Hepatocyte (in vitro differentiated cells): ENCODE measurements at regions not wholly inside any gene's neighbourhood (a gene's known extent, or its start where the extent isn't known, plus 50 kb on each side); places are given as distances from the start of the nearest gene placed in this dataset.
A peak's percentile ranks its signal among the peaks of the same experiment; 100 is the strongest.
"Not testable (repeated sequence)": the region's sequence is repeated elsewhere in the genome, so short reads cannot be mapped to it uniquely, and the experiment has no call there.

Experiments
- DNase-seq: peaks from one replicate; pipeline ENCODE4 v3.0.0-alpha.2; 2016; ENCODE audit warnings: low spot score
- H2AFZ ChIP-seq: fragments of 200-600 bp; sonication (generic); 2 replicates; pipeline ENCODE4 v1.6.0; 2016; ENCODE audit warnings: antibody characterized with exemption, mild to moderate bottlenecking
- H3K27ac ChIP-seq: fragments of 200-600 bp; sonication (generic); 2 replicates; pipeline ENCODE4 v1.5.1; 2016; ENCODE audit warnings: mild to moderate bottlenecking
- H3K27me3 ChIP-seq: fragments of 200-600 bp; sonication (generic); 2 replicates; pipeline ENCODE4 v1.6.1; 2016
- H3K36me3 ChIP-seq: fragments of 200-600 bp; sonication (generic); replicated peaks from 2 replicates; pipeline ENCODE4 v1.5.1; 2016; ENCODE audit warnings: low read depth; ENCODE audit not compliant: insufficient read depth
- H3K4me1 ChIP-seq: fragments of 200-600 bp; sonication (generic); 2 replicates; pipeline ENCODE4 v1.5.1; 2016; ENCODE audit warnings: mild to moderate bottlenecking, moderate library complexity; ENCODE audit not compliant: insufficient read depth
- H3K4me2 ChIP-seq: fragments of 200-600 bp; sonication (generic); 2 replicates; pipeline ENCODE4 v1.6.0; 2016
- H3K4me3 ChIP-seq: fragments of 200-600 bp; sonication (generic); 2 replicates; pipeline ENCODE4 v1.5.1; 2016; ENCODE audit warnings: mild to moderate bottlenecking
- H3K79me2 ChIP-seq: fragments of 200-600 bp; sonication (generic); 2 replicates; pipeline ENCODE4 v1.6.0; 2017; ENCODE audit warnings: mild to moderate bottlenecking
- H3K9me2 ChIP-seq: fragments of 200-600 bp; sonication (generic); replicated peaks from 2 replicates; pipeline ENCODE4 v1.6.0; 2017; ENCODE audit warnings: mild to moderate bottlenecking; ENCODE audit not compliant: insufficient read depth
- H3K9me3 ChIP-seq: fragments of 200-600 bp; sonication (generic); 2 replicates; pipeline ENCODE4 v1.5.1; 2016; ENCODE audit warnings: low read depth, mild to moderate bottlenecking
- H4K20me1 ChIP-seq: fragments of 200-600 bp; sonication (generic); 2 replicates; pipeline ENCODE4 v1.6.0; 2016; ENCODE audit warnings: mild to moderate bottlenecking; ENCODE audit not compliant: insufficient read depth, poor library complexity, severe bottlenecking
- EZH2 ChIP-seq: fragments of 200-600 bp; sonication (generic); IDR thresholded peaks from 2 replicates; pipeline ENCODE4 v1.6.1; 2016; ENCODE audit warnings: antibody characterized with exemption, mild to moderate bottlenecking, borderline replicate concordance
- EZH2phosphoT487 ChIP-seq: fragments of 200-600 bp; sonication (generic); IDR thresholded peaks from one replicate; pipeline ENCODE4 v1.6.1; 2018; ENCODE audit warnings: antibody characterized with exemption, mild to moderate bottlenecking, low read depth, moderate library complexity; ENCODE audit not compliant: unreplicated experiment, severe bottlenecking
- WGBS: methylation state at CpG from one replicate; pipeline ENCODE4 v1.1.6; 2016; ENCODE audit warnings: low lambda C conversion rate; ENCODE audit errors: missing lambda C conversion rate; 5-methylcytosine and 5-hydroxymethylcytosine counted together
- TF ChIP-seq, protein P1 (sequence below): fragments of 200-600 bp; sonication (generic); IDR thresholded peaks from 2 replicates; pipeline ENCODE4 v1.5.1; 2016; ENCODE audit warnings: antibody characterized with exemption, mild to moderate bottlenecking; ENCODE audit not compliant: poor library complexity

GRCh38 chr2:40690525-40690924 is 238.6 kb upstream of the SLC8A1 start:
- H3K4me1 ChIP-seq, result no peaks in the 10 kb centered on the region
- H3K36me3 ChIP-seq, result no peaks in the 10 kb centered on the region
- no peak overlapping the region for H3K4me2 ChIP-seq
- no peaks in the 10 kb centered on the region for H3K9me3 ChIP-seq
- no peak overlapping the region for H3K4me3 ChIP-seq
- H2AFZ ChIP-seq, result no peak overlapping the region
- WGBS, result 87% methylated on average over 3 of the region's 3 CpGs
- no peaks in the 10 kb centered on the region for H4K20me1 ChIP-seq
- TF ChIP-seq, protein P1, sequence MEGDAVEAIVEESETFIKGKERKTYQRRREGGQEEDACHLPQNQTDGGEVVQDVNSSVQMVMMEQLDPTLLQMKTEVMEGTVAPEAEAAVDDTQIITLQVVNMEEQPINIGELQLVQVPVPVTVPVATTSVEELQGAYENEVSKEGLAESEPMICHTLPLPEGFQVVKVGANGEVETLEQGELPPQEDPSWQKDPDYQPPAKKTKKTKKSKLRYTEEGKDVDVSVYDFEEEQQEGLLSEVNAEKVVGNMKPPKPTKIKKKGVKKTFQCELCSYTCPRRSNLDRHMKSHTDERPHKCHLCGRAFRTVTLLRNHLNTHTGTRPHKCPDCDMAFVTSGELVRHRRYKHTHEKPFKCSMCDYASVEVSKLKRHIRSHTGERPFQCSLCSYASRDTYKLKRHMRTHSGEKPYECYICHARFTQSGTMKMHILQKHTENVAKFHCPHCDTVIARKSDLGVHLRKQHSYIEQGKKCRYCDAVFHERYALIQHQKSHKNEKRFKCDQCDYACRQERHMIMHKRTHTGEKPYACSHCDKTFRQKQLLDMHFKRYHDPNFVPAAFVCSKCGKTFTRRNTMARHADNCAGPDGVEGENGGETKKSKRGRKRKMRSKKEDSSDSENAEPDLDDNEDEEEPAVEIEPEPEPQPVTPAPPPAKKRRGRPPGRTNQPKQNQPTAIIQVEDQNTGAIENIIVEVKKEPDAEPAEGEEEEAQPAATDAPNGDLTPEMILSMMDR, result no peak
- no peak for TF ChIP-seq EZH2phosphoT487
- no peak for TF ChIP-seq EZH2
- no peaks in the 10 kb centered on the region for H3K9me2 ChIP-seq
- no peak overlapping the region for H3K27ac ChIP-seq
- H3K27me3 ChIP-seq, result no peaks in the 10 kb centered on the region
- DNase-seq, result no peak
- no peaks in the 10 kb centered on the region for H3K79me2 ChIP-seq

GRCh38 chr2:40700231-40700954 is 248.5 kb upstream of the SLC8A1 start:
- no peak for DNase-seq
- Histone ChIP-seq H3K4me2 (no peak overlapping the region), H2AFZ (no peak overlapping the region), H3K9me2 (no peaks in the 10 kb centered on the region), H3K27ac (no peak overlapping the region), H3K36me3 (no peaks in the 10 kb centered on the region), H3K4me1 (no peaks in the 10 kb centered on the region), H3K79me2 (no peaks in the 10 kb centered on the region), H3K27me3 (no peaks in the 10 kb centered on the region), H4K20me1 (no peaks in the 10 kb centered on the region), H3K4me3 (no peak overlapping the region), H3K9me3 (no peaks in the 10 kb centered on the region)
- 43% methylated on average over 5 of the region's 5 CpGs for WGBS
- TF ChIP-seq, protein P1, result no peak
- TF ChIP-seq EZH2phosphoT487, result no peak
- TF ChIP-seq EZH2, result no peak

GRCh38 chr2:40712197-40712894 is 260.5 kb upstream of the SLC8A1 start:
- H3K27ac ChIP-seq, H3K4me3 ChIP-seq, H3K9me2 ChIP-seq, H2AFZ ChIP-seq, H3K9me3 ChIP-seq, H3K27me3 ChIP-seq, H3K36me3 ChIP-seq, DNase-seq, H4K20me1 ChIP-seq, H3K4me2 ChIP-seq, H3K4me1 ChIP-seq, H3K79me2 ChIP-seq: not testable (repeated sequence)
- 40% methylated on average over 7 of the region's 7 CpGs for WGBS

DNA sequence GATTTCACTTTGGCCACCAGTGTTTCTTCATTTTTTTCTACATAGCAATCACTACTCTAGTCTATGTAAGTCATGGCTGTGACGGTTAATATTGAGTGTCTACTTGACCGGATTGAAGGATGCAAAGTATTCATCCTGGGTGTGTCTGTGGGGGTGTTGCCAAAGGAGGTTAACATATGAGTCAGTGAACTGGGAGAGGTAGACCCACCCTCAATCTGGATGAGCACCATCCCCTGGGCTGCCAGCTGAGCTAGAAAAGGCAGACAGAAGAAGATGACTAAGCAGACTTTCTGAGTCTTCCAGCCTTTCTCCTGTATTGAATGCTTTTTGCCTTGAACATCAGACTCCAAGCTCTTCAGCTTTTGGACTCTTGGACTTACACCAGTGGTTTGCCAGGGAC is 265.0 kb upstream of the SLC8A1 start:
- TF ChIP-seq EZH2phosphoT487, result no peak
- no peak for TF ChIP-seq EZH2
- TF ChIP-seq, protein P1, result no peak
- H3K27me3 ChIP-seq, result no peaks in the 10 kb centered on the region
- H4K20me1 ChIP-seq, result no peaks in the 10 kb centered on the region
- no peaks in the 10 kb centered on the region for H3K79me2 ChIP-seq
- DNase-seq, result peak; percentile 4
- no peak overlapping the region for H3K27ac ChIP-seq
- H3K4me3 ChIP-seq, result no peak overlapping the region
- H3K4me2 ChIP-seq, result no peak overlapping the region
- 92% methylated on average over 2 of the region's 2 CpGs for WGBS
- H3K36me3 ChIP-seq, result no peaks in the 10 kb centered on the region
- H2AFZ ChIP-seq, result no peak overlapping the region
- no peaks in the 10 kb centered on the region for H3K9me3 ChIP-seq
- no peaks in the 10 kb centered on the region for H3K4me1 ChIP-seq
- H3K9me2 ChIP-seq, result no peaks in the 10 kb centered on the region
